ENCODE measurements at regions not wholly inside any gene's neighbourhood (a gene's known extent, or its start where the extent isn't known, plus 50 kb on each side); places are given as distances from the start of the nearest gene placed in this dataset.

GRCh38 chr12:34292736-34293625 lies 270.7 kb downstream of the ALG10 start:
- no peak for DNase-seq

GRCh38 chr12:34294137-34294536 lies 271.8 kb downstream of the ALG10 start:
- no peak for DNase-seq

- DNase-seq = no peak
These were observed 272.5 kb downstream of the ALG10 start for GRCh38 chr12:34294671-34295365.

GRCh38 chr12:34295366-34296142 lies 273.3 kb downstream of the ALG10 start:
- DNase-seq = no peak

- no peak for DNase-seq
These were observed 274.1 kb downstream of the ALG10 start for GRCh38 chr12:34296143-34297041.

- no peak for DNase-seq
These were observed 275.0 kb downstream of the ALG10 start for GRCh38 chr12:34297126-34297789.

GRCh38 chr12:34297790-34298164 lies 275.5 kb downstream of the ALG10 start:
- DNase-seq = no peak

- DNase-seq = no peak
These were observed 276.1 kb downstream of the ALG10 start for GRCh38 chr12:34298176-34298970.

- DNase-seq = no peak
These were observed 276.9 kb downstream of the ALG10 start for GRCh38 chr12:34298971-34299801.

- DNase-seq = no peak
These were observed 277.5 kb downstream of the ALG10 start for GRCh38 chr12:34299802-34300193.

GRCh38 chr12:34300376-34301250 lies 278.3 kb downstream of the ALG10 start:
- DNase-seq = no peak

GRCh38 chr12:34301251-34302130 lies 279.2 kb downstream of the ALG10 start:
- no peak for DNase-seq

- DNase-seq = no peak
These were observed 280.0 kb downstream of the ALG10 start for GRCh38 chr12:34302131-34302885.

GRCh38 chr12:34303091-34303870 lies 281.0 kb downstream of the ALG10 start:
- DNase-seq = no peak

GRCh38 chr12:34304001-34304400 lies 281.7 kb downstream of the ALG10 start:
- no peak for DNase-seq

- no peak for DNase-seq
These were observed 282.2 kb downstream of the ALG10 start for GRCh38 chr12:34304546-34304945.
